OCI-LY7 (cell line): ENCODE measurements at regions not wholly inside any gene's neighbourhood (a gene's known extent, or its start where the extent isn't known, plus 50 kb on each side); places are given as distances from the start of the nearest gene placed in this dataset.

Experiments
- BruUV-seq: library from RNA; stranded (reverse); fragments of 400-500 nt; replicated peaks from 2 replicates; lab custom pipeline; 2021; lab: Mats Ljungman, UMichigan
- CTCF ChIA-PET: fragments of 300-600 bp; sonication (Branson Sonifier 250); formaldehyde crosslinking; loops from one replicate; lab custom pipeline; 2022; ENCODE audit warnings: antibody characterized with exemption; ENCODE audit not compliant: unreplicated experiment; lab: Charles Lee
- POLR2A ChIA-PET: fragments of 300-600 bp; sonication (Branson Sonifier 250); formaldehyde crosslinking; loops from one replicate; lab custom pipeline; 2022; ENCODE audit warnings: antibody characterized with exemption; lab: Charles Lee
- DNase-seq: peaks from one replicate; pipeline ENCODE4 v3.0.0-alpha.2; 2015; ENCODE audit warnings: low spot score
- H2AFZ ChIP-seq: fragments of 200-600 bp; sonication (generic), shearing (Covaris generic); 2 replicates; pipeline ENCODE4 v1.6.1; 2014; ENCODE audit warnings: mild to moderate bottlenecking, antibody characterized with exemption, low read length, moderate library complexity
- H3K27ac ChIP-seq: fragments of 200-600 bp; sonication (generic); 2 replicates; pipeline ENCODE4 v1.5.1; 2014; ENCODE audit warnings: mixed run types, low read depth, mild to moderate bottlenecking, moderate library complexity, low read length, inconsistent platforms; ENCODE audit not compliant: poor library complexity, severe bottlenecking
- H3K36me3 ChIP-seq: fragments of 200-600 bp; sonication (generic); 2 replicates; pipeline ENCODE4 v1.6.1; 2014; ENCODE audit warnings: mild to moderate bottlenecking, antibody characterized with exemption, low read length, moderate library complexity, mixed read lengths; ENCODE audit not compliant: insufficient read depth
- H3K4me1 ChIP-seq: fragments of 200-600 bp; sonication (generic); 2 replicates; pipeline ENCODE4 v1.5.1; 2014; ENCODE audit warnings: mild to moderate bottlenecking, low read length; ENCODE audit not compliant: insufficient read depth, poor library complexity, severe bottlenecking
- H3K4me2 ChIP-seq: fragments of 200-600 bp; sonication (generic); 2 replicates; pipeline ENCODE4 v1.6.1; 2014; ENCODE audit warnings: mild to moderate bottlenecking, low read length
- H3K4me3 ChIP-seq: fragments of 200-600 bp; sonication (generic); 2 replicates; pipeline ENCODE4 v1.5.1; 2014; ENCODE audit warnings: mild to moderate bottlenecking, low read depth, low read length; ENCODE audit not compliant: poor library complexity, severe bottlenecking
- H3K79me2 ChIP-seq: fragments of 200-600 bp; sonication (generic); 2 replicates; pipeline ENCODE4 v1.6.1; 2016; ENCODE audit warnings: low read depth, mild to moderate bottlenecking, low read length, moderate library complexity, mixed read lengths; ENCODE audit not compliant: insufficient read depth
- H3K9me2 ChIP-seq: fragments of 200-600 bp; sonication (generic); 2 replicates; pipeline ENCODE4 v1.6.1; 2016; ENCODE audit warnings: mild to moderate bottlenecking, low read length, mixed read lengths; ENCODE audit not compliant: insufficient read depth
- H3K9me3 ChIP-seq: fragments of 200-600 bp; sonication (generic); 2 replicates; pipeline ENCODE4 v1.6.1; 2014; ENCODE audit warnings: mild to moderate bottlenecking, mixed run types, low read length, mixed read lengths
- H4K20me1 ChIP-seq: fragments of 200-600 bp; sonication (generic); 2 replicates; pipeline ENCODE4 v1.6.1; 2014; ENCODE audit warnings: mild to moderate bottlenecking, antibody characterized with exemption, low read length, moderate library complexity, mixed read lengths; ENCODE audit not compliant: insufficient read depth
- CTCF ChIP-seq: fragments of 200-600 bp; sonication (generic); conservative IDR thresholded peaks from 2 replicates; pipeline ENCODE4 v1.5.1; 2014; ENCODE audit warnings: mild to moderate bottlenecking, antibody characterized with exemption, low read length, moderate library complexity, mixed read lengths
- EZH2phosphoT487 ChIP-seq: fragments of 200-600 bp; sonication (generic); IDR thresholded peaks from 2 replicates; pipeline ENCODE4 v1.6.1; 2018; ENCODE audit warnings: low read depth, borderline replicate concordance, mild to moderate bottlenecking, mixed run types, antibody characterized with exemption, low read length, moderate library complexity, mixed read lengths
- intact Hi-C: fragments of 100-400 bp; cut with micrococcal nuclease; formaldehyde crosslinking; loops from one replicate; pipeline ENCODE4 v1.10.0; 2022; ENCODE audit not compliant: unreplicated experiment

- Histone ChIP-seq H3K36me3 (no peaks in the 10 kb centered on the region), H2AFZ (peak overlapping the region; percentile 58; the same call in 1 of the 2 replicates), H3K9me2 (no peaks in the 10 kb centered on the region), H3K4me2 (peak overlapping the region; percentile 62), H3K79me2 (no peaks in the 10 kb centered on the region), H3K27ac (no peak overlapping the region), H3K4me1 (peaks cover 14% of the 10 kb centered on the region), H3K9me3 (no peaks in the 10 kb centered on the region), H3K4me3 (no peak overlapping the region), H4K20me1 (no peaks in the 10 kb centered on the region)
- TF ChIP-seq CTCF (no peak), EZH2phosphoT487 (no peak)
- POLR2A ChIA-PET: interaction anchor here (0.6 to 1.3 kb wide), 7 partner anchors 9 to 866 kb away, joined by 3 to 4 read pairs (median 3); no protein-coding TSS in a partner anchor
- intact Hi-C loops: no loop called here
- CTCF ChIA-PET: no interaction called here
- DNase-seq: peak; percentile 54
- BruUV-seq: no TSS peak
These were observed 337.3 kb upstream of the CBLB start for GRCh38 chr3:106206146-106206545.

GRCh38 chr3:106206613-106207012, 337.8 kb upstream of the CBLB start:
- H3K9me3 ChIP-seq: no peaks in the 10 kb centered on the region
- H3K4me1 ChIP-seq: peaks cover 14% of the 10 kb centered on the region
- no peaks in the 10 kb centered on the region for H3K79me2 ChIP-seq
- peak overlapping the region; percentile 62 for H3K4me2 ChIP-seq
- ChIA-PET CTCF (no interaction called here), POLR2A (interaction anchor here (0.6 to 1.3 kb wide), 4 partner anchors 16 to 865 kb away, joined by 3 to 4 read pairs (median 3); no protein-coding TSS in a partner anchor)
- no peaks in the 10 kb centered on the region for H3K36me3 ChIP-seq
- intact Hi-C loops: no loop called here
- H4K20me1 ChIP-seq: no peaks in the 10 kb centered on the region
- H3K9me2 ChIP-seq: no peaks in the 10 kb centered on the region
- H2AFZ ChIP-seq: peak overlapping the region; percentile 58; the same call in 1 of the 2 replicates
- no peak for DNase-seq
- TF ChIP-seq CTCF: no peak
- TF ChIP-seq EZH2phosphoT487: no peak
- no peak overlapping the region for H3K4me3 ChIP-seq
- no peak overlapping the region for H3K27ac ChIP-seq
- no TSS peak for BruUV-seq

GRCh38 chr3:106208251-106208650, 339.4 kb upstream of the CBLB start:
- Histone ChIP-seq H3K4me2 (no peak overlapping the region), H3K79me2 (no peaks in the 10 kb centered on the region), H3K9me3 (no peaks in the 10 kb centered on the region), H4K20me1 (no peaks in the 10 kb centered on the region), H2AFZ (no peak overlapping the region), H3K27ac (no peak overlapping the region), H3K9me2 (no peaks in the 10 kb centered on the region), H3K36me3 (no peaks in the 10 kb centered on the region), H3K4me1 (peaks cover 14% of the 10 kb centered on the region), H3K4me3 (no peak overlapping the region)
- BruUV-seq: no TSS peak
- ChIA-PET POLR2A (interaction anchor here (0.6 to 1.2 kb wide), 3 partner anchors 9 to 782 kb away, joined by 3 to 4 read pairs (median 3); no protein-coding TSS in a partner anchor), CTCF (no interaction called here)
- no peak for TF ChIP-seq CTCF
- no peak for TF ChIP-seq EZH2phosphoT487
- no peak for DNase-seq
- intact Hi-C loops: no loop called here
